GM21825 (cell line): ENCODE measurements at regions not wholly inside any gene's neighbourhood (a gene's known extent, or its start where the extent isn't known, plus 50 kb on each side); places are given as distances from the start of the nearest gene placed in this dataset.

Experiments
- ATAC-seq: cut with Tn5 transposase; IDR thresholded peaks from one replicate; pipeline ENCODE4 v1.9.1; 2021; ENCODE audit warnings: mild to moderate bottlenecking, moderate library complexity; ENCODE audit not compliant: unreplicated experiment

GRCh38 chr13:79802389-79803085 lies 321.6 kb downstream of the NDFIP2 start:
- ATAC-seq, result no peak

- ATAC-seq, result no peak
Measured at GRCh38 chr13:79799059-79799867, 318.3 kb downstream of the NDFIP2 start.

GRCh38 chr13:79796136-79796535 lies 315.2 kb downstream of the NDFIP2 start:
- ATAC-seq, result no peak

- ATAC-seq, result no peak
Measured at GRCh38 chr13:79794931-79795330, 314.0 kb downstream of the NDFIP2 start.

GRCh38 chr13:79792716-79793115 lies 311.8 kb downstream of the NDFIP2 start:
- ATAC-seq, result no peak

GRCh38 chr13:79791471-79792042 lies 310.6 kb downstream of the NDFIP2 start:
- no peak for ATAC-seq

- no peak for ATAC-seq
Measured at GRCh38 chr13:79786176-79786575, 305.2 kb downstream of the NDFIP2 start.

- ATAC-seq, result no peak
Measured at GRCh38 chr13:79782541-79783205, 301.7 kb downstream of the NDFIP2 start.

- no peak for ATAC-seq
Measured at GRCh38 chr13:79781829-79782540, 301.0 kb downstream of the NDFIP2 start.

- no peak for ATAC-seq
Measured at GRCh38 chr13:79780240-79780639, 299.3 kb downstream of the NDFIP2 start.

GRCh38 chr13:79779761-79780160 lies 298.8 kb downstream of the NDFIP2 start:
- no peak for ATAC-seq

- ATAC-seq, result no peak
Measured at GRCh38 chr13:79778741-79779460, 297.9 kb downstream of the NDFIP2 start.

- ATAC-seq, result no peak
Measured at GRCh38 chr13:79777504-79777903, 296.5 kb downstream of the NDFIP2 start.

- ATAC-seq, result no peak
Measured at GRCh38 chr13:79776531-79777295, 295.8 kb downstream of the NDFIP2 start.

- ATAC-seq, result no peak
Measured at GRCh38 chr13:79775830-79776229, 294.9 kb downstream of the NDFIP2 start.

- no peak for ATAC-seq
Measured at GRCh38 chr13:79772811-79773210, 291.9 kb downstream of the NDFIP2 start.

GRCh38 chr13:79771493-79771892 lies 290.5 kb downstream of the NDFIP2 start:
- no peak for ATAC-seq

GRCh38 chr13:79770056-79770455 lies 289.1 kb downstream of the NDFIP2 start:
- no peak for ATAC-seq

- no peak for ATAC-seq
Measured at GRCh38 chr13:79767126-79767525, 286.2 kb downstream of the NDFIP2 start.
